Stomach (tissue), 8 donors: ENCODE measurements at regions not wholly inside any gene's neighbourhood (a gene's known extent, or its start where the extent isn't known, plus 50 kb on each side); places are given as distances from the start of the nearest gene placed in this dataset.

Source experiments
- DNase-seq, 2 donors: peaks; one replicate each; pipeline versions ENCODE4 v3.0.0 to v3.0.0-alpha.2; 2013 to 2019
- H3K27ac ChIP-seq, 5 donors: fragments of 200-600 bp in 4 of 5; sonication (generic) in 4 of 5; one replicate each; pipeline ENCODE4 v1.5.1; 2013 to 2019; ENCODE audit warnings: mild to moderate bottlenecking in 1 of 5, moderate library complexity in 1 of 5
- H3K27me3 ChIP-seq, 3 donors: fragments of 200-600 bp; sonication (generic); one replicate each; pipeline ENCODE4 v1.5.1; 2017 to 2019; ENCODE audit warnings: mixed run types in 1 of 3
- H3K36me3 ChIP-seq, 4 donors: fragments of 200-600 bp; sonication (generic); 1 replicate in 3 of 4; 2 replicates in 1 of 4; pipeline ENCODE4 v1.5.1; 2016 to 2019
- H3K4me1 ChIP-seq, 4 donors: fragments of 200-600 bp; sonication (generic); one replicate each; pipeline ENCODE4 v1.5.1; 2016 to 2019
- H3K4me3 ChIP-seq, 4 donors: fragments of 200-600 bp; sonication (generic) in 3 of 4; one replicate each; pipeline ENCODE4 v1.5.1; 2016 to 2019; ENCODE audit warnings: mild to moderate bottlenecking in 1 of 4
- H3K9me3 ChIP-seq, 4 donors: fragments of 200-600 bp; sonication (generic); one replicate each; pipeline ENCODE4 v1.5.1; 2016 to 2019
- CTCF ChIP-seq, 7 experiments: fragments of 450-650 bp in 4 of 7; fragments of 200-600 bp in 3 of 7; sonication (generic) in 3 of 7; IDR thresholded peaks; one replicate each; pipeline ENCODE4 v1.5.1; 2016 to 2019; ENCODE audit warnings: antibody characterized with exemption in 7 of 7, control low read depth in 2 of 7, mild to moderate bottlenecking in 1 of 7
- EP300 ChIP-seq: sonication (generic); formaldehyde crosslinking; IDR thresholded peaks from one replicate; pipeline ENCODE4 v1.6.1; 2017; ENCODE audit warnings: antibody characterized with exemption
- POLR2A ChIP-seq, 4 donors: fragments of 450-650 bp; IDR thresholded peaks; one replicate each; pipeline ENCODE4 v1.6.1; 2016; ENCODE audit warnings: antibody characterized with exemption in 4 of 4, control low read depth in 2 of 4, mild to moderate bottlenecking in 1 of 4, moderate library complexity in 1 of 4
- POLR2AphosphoS5 ChIP-seq, 3 donors: sonication (generic); formaldehyde crosslinking; IDR thresholded peaks; one replicate each; pipeline ENCODE4 v1.6.1; 2016; ENCODE audit warnings: antibody characterized with exemption in 3 of 3
- WGBS, 5 donors: extraction: QIAGEN DNeasy Blood & Tissue Kit in 3 of 5; methylation state at CpG; one replicate each; pipeline versions ENCODE4 v1.1.5 to v1.1.7; 2013 to 2018; 5-methylcytosine and 5-hydroxymethylcytosine counted together
- intact Hi-C: fragments of 100-400 bp; cut with DNase I; formaldehyde crosslinking; loops from one replicate; pipeline ENCODE4 v1.15.1; 2023; ENCODE audit warnings: low total_unique reads
- donor health status: healthy with polysubstance abuse.
- donor health status: Bipolar disorder and iron deficiency.
- donor health status: healthy.

- 69 to 77% (median 75%) methylated on average over 6 of the region's 6 CpGs for WGBS, 5 donors
- Histone ChIP-seq H3K9me3 (no peaks in the 10 kb centered on the region), H3K36me3 (no peaks in the 10 kb centered on the region), H3K4me1 (no peaks in the 10 kb centered on the region), H3K27ac (no peak overlapping the region), H3K4me3 (no peak overlapping the region), H3K27me3 (peaks cover 0 to 5% (median 5%) of the 10 kb centered on the region in 3 donors)
- TF ChIP-seq EP300 (no peak), POLR2A (IDR thresholded peaks at IDR 0.05) (no peak), POLR2AphosphoS5 (IDR thresholded peaks at IDR 0.05) (no peak), CTCF (IDR thresholded peaks at IDR 0.05) (no peak)
- no peak for DNase-seq
- intact Hi-C loops: no loop called here
These were observed 65.8 kb upstream of the SHISA2 start for GRCh38 chr13:26117620-26118019.

- TF ChIP-seq POLR2A (IDR thresholded peaks at IDR 0.05) (no peak), CTCF (IDR thresholded peaks at IDR 0.05) (no peak), EP300 (no peak), POLR2AphosphoS5 (IDR thresholded peaks at IDR 0.05) (no peak)
These were observed 61.0 kb upstream of the SHISA2 start for GRCh38 chr13:26112843-26113242.

GRCh38 chr13:26111797-26112196, 60.0 kb upstream of the SHISA2 start:
- WGBS, 5 donors: 84 to 89% (median 86%) methylated on average over 6 of the region's 6 CpGs
- H3K4me1 ChIP-seq: no peaks in the 10 kb centered on the region
- H3K27ac ChIP-seq: no peak overlapping the region
- no peaks in the 10 kb centered on the region for H3K27me3 ChIP-seq
- intact Hi-C loops: no loop called here
- H3K9me3 ChIP-seq: no peaks in the 10 kb centered on the region
- no peak overlapping the region for H3K4me3 ChIP-seq
- no peaks in the 10 kb centered on the region for H3K36me3 ChIP-seq
- DNase-seq: no peak
- TF ChIP-seq POLR2A (IDR thresholded peaks at IDR 0.05) (no peak), POLR2AphosphoS5 (IDR thresholded peaks at IDR 0.05) (no peak), EP300 (no peak), CTCF (IDR thresholded peaks at IDR 0.05) (no peak)

More at GRCh38 chr13:26112843-26113242, 61.0 kb upstream of the SHISA2 start:
- peaks cover 0 to 5% (median 4%) of the 10 kb centered on the region in 3 donors for H3K27me3 ChIP-seq
- no peaks in the 10 kb centered on the region for H3K36me3 ChIP-seq
- no peak overlapping the region for H3K27ac ChIP-seq
- H3K4me3 ChIP-seq: no peak overlapping the region
- no peak for DNase-seq
- WGBS, 5 donors: 84 to 88% (median 86%) methylated on average over 4 of the region's 4 CpGs
- H3K4me1 ChIP-seq: no peaks in the 10 kb centered on the region
- intact Hi-C loops: no loop called here
- no peaks in the 10 kb centered on the region for H3K9me3 ChIP-seq
